NAMALWA (cell line): ENCODE measurements at regions not wholly inside any gene's neighbourhood (a gene's known extent, or its start where the extent isn't known, plus 50 kb on each side); places are given as distances from the start of the nearest gene placed in this dataset.

ENCODE experiments used
- DNase-seq: peaks from one replicate; pipeline ENCODE4 v3.0.0-alpha.2; 2015; ENCODE audit warnings: low spot score

DNA sequence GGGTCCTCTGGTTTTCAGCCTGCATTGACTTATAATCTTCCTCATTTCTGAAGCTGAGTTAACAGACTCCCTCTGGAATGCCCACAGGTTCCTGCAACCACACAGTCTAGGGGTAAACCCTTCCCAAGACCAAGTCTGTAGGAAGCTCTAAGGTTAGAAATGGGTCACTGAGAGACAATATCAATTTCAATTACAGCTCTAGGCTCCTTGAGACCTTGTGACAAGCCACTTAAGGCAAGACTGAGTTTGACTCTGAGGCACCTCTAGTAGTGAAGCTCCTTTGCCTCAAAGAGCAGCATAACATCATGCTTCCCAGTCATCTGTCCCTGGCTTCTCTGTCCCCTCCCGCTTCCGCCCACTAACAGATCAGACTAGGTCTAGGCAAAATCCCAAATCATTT, 333.2 kb upstream of the JARID2 start:
- no peak for DNase-seq

DNA sequence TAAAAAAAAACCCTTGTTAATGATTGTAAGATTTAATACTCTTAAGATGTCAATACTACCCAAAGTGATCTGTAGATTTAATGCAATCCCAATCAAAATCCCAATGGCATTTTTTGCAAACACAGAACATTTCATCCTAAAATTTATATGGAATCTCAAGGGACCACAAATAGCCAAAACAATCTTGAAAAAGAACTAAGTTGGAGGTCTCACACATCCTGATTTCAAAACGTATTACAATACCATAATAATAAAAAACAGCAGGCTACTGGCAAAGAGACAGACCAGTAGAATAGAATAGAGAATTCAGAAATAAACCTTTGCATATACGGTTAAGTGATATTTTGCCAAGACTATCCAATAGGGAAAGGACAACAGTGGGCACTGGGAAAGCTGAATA, 331.9 kb upstream of the JARID2 start:
- no peak for DNase-seq

DNA sequence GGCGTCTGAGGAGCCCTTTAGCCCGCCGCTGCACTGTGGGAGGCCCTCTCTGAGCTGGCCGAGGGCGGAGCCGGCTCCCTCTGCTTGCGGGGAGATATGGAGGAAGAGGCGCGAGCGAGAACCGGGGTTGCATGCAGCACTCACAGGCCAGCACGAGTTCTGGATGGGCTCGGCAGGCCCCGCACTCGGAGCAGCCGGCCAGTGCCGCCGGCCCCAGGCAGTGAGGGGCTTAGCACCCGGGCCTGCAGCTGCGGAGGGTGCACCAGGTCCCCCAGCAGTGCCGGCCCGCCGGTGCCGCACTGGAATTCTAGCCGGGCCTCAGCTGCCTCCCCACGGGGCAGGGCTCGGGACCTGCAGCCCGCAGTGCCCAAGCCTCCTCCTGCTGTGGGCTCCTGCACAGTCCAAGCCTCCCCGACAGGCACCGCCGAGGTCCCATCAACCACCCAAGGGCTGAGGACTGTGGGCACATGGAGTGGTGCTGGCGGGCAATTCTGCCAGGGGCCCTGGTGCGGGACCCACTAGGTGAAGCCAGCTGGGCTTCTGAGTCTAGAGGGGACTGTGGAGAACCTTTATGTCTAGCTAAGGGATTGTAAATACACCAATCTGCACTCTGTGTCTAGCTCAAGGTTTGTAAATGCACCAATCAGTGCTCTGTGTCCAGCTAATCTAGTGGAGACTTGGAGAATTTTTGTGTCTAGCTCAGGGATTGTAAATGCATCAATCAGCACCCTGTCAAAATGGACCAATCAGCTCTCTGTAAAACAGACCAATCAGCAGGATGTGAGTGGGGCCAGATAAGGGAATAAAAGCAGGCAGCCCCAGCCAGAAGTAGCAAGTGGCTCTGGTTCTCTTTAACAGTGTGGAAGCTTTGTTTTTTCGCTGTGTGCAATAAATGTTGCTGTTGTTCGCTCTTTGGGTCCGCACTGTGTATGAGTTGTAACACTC, 329.7 kb upstream of the JARID2 start:
- no peak for DNase-seq

GRCh38 chr6:14917109-14917910, 328.6 kb upstream of the JARID2 start:
- no peak for DNase-seq

GRCh38 chr6:14918200-14918907, 327.5 kb upstream of the JARID2 start:
- DNase-seq = no peak

- no peak for DNase-seq
Observed at GRCh38 chr6:14919038-14919670, 326.7 kb upstream of the JARID2 start.

GRCh38 chr6:14920276-14920675, 325.6 kb upstream of the JARID2 start:
- DNase-seq = no peak

GRCh38 chr6:14921170-14921569, 324.7 kb upstream of the JARID2 start:
- no peak for DNase-seq

DNA sequence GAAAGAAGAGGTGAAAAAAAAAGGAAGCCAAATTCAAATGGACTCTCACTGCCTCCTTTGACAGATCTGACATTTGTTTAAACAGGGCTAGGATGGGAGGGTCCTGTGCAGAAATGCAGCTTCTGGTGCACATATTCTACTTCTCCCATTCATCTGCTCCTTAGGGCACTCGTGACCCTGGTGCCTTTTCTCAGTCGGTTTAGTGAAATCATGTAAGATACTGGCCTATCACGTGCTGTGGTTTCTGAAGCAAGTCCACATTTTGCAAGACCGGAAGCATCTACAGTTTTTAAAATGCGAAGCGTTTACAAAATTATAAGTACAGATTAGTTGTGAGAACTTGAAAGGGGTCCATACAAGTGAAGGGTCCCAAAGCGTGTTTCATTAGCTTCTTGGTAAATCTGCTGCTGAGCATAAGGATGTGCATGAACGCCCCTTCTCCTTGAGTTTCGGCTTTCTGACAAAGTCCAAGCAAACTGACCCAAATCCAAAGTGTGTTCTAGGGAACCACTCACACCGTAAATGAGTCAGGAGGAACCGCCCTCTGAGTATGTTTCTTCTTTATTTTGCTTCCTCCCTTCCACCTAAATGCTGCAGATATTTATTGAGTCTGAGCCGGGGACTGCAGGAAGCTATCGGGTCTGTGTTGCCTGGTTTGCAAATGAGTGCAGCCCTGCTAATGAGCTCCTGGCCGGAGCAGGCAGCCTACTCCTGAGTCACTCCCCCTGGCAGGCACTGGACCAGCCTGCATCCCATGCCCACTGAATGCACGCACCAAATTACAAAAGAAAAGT, 323.8 kb upstream of the JARID2 start:
- no peak for DNase-seq

DNA sequence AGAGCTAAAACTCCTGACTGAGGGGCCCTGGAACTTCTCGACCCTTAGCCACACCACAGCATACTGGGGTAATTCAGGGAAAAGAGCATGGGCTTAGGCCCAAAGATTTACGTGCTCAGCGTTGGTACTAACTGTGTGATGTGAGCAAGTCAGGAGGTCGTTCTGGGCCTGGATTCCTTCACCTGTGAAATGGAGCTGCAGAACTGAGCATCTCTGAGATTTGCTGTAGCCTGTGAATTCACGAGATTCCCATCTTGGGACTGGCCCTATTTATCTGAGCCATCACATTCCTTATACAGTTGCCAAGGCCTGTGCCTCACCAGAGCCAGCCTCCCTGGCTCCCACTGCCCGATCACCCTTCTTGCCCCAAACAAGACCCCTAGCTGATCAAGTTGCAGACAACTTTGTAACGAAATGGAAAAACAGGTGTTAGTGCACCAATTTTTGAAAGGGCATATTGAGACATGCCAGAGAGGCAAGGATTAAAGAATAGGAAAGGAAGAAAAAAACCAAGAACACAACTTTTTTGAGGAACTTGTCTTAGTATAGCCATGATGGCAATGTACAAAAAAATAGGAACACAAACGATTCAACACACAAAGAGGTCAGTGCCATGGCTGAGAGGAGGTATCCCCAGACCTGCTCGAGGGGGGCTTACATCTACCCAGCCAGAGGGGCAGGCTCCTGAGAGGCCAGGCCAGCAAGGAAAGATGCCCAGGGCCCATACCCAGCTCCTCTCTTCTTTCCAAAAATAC, 323.0 kb upstream of the JARID2 start:
- no peak for DNase-seq

DNA sequence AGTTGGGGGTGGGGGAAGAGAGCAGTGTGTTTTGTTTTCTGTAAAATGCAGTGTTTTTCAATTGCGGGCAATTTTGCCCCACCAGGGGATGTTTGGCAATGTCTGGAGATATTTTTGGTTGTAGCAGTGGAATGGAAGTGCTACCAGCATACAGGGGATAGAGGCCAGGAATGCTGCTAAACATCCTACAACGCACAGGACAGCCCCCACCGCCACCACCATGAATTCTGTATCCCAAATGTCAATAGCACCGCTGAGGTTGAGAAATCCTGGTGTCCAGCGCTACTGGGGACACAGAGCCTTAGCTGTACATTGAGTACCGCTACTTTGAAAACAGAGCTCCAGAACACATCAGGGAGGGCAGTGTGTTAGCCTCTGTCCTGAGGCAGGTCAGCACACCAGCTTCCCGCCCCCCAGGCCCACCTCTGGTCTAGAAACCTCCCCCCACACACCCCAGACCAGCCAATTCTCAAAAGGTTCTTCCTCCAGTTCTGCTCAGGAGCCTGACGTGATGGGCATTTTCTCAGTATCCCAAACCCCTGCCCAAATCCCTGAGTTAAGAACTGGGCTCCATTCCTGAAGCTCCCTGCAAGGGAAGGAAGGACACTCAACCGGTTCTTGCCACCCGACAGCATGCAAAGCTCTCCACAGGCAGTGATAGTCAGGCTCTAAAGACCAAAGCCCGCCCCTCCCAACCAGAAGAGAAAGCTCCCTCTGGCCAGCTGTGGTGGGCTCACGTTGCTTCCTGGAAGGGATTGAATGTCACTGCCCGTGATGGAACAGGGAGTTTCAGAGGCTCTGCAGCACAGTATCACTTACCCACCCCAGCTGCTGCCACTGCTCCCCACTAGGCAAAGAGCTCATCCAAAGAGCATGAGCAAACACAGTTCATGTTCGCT, 321.5 kb upstream of the JARID2 start:
- DNase-seq = no peak

- DNase-seq = no peak
Observed at GRCh38 chr6:14925025-14925698, 320.7 kb upstream of the JARID2 start.

DNA sequence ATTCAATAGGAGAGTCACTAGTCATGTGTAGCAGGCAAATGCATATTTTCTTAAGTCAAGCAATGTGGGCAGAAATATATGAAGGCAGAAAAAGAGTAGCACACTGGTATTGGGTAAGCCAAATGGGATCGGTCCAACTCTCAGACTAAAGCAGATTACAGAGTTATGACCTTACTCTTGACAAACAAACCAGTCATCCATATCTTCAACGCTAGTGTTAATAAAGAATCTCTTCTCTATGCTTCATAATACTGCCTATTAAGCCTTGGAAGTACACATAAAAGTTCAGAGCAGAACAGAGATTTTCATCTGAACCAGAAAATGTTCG, 320.2 kb upstream of the JARID2 start:
- DNase-seq = no peak

GRCh38 chr6:14927398-14927797, 318.5 kb upstream of the JARID2 start:
- no peak for DNase-seq

GRCh38 chr6:14929291-14929690, 316.6 kb upstream of the JARID2 start:
- DNase-seq = no peak

DNA sequence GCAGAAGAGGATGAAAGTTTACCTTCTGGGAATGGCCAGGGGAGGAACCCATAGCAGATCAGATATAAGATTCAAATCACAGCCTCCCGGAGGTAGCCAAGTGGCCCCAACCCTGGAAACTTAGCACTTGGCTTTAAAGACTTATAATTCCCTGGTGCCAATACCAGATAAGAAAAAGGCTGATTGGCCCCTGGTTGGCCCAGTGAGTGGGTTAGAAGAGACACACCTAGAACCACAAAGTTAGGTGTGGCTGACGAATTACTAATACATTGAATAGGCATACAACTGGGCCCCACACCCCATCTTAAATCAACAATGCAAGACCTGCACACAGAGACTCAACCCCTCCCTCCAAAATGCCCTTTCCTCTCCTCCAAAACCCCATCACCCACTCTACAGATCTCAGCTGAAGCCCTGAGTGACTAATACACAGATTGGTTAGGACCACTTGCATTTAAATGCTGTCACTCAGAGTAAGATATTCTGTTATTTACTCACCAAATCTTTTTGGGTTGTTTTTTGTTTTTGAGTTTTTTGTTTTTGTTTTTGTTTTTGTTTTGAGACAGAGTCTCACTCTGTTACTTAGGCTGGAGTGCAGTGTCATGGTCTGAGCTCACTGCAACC, 315.4 kb upstream of the JARID2 start:
- DNase-seq = no peak

- DNase-seq = no peak
Observed at GRCh38 chr6:14932485-14933182, 313.2 kb upstream of the JARID2 start.

DNA sequence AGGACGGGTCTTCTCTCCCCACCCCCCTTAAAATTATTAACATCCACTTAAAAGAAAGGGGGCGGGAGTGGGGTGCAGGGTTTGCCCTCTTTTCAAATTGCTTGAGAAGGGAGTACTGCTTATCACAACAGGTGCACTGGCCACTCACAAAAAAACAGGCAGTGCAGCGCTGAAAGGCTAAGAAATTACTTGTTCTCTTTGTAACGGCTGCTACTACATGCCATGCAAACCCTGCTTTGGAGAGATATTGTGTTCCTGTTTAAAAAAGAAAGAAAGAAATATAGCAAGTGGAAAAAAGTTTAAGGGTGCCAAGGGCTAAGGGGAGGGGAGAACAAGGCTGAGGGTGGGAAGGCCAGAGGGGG, 312.7 kb upstream of the JARID2 start:
- no peak for DNase-seq
